ENCODE measurements at regions not wholly inside any gene's neighbourhood (a gene's known extent, or its start where the extent isn't known, plus 50 kb on each side); places are given as distances from the start of the nearest gene placed in this dataset.

DNA sequence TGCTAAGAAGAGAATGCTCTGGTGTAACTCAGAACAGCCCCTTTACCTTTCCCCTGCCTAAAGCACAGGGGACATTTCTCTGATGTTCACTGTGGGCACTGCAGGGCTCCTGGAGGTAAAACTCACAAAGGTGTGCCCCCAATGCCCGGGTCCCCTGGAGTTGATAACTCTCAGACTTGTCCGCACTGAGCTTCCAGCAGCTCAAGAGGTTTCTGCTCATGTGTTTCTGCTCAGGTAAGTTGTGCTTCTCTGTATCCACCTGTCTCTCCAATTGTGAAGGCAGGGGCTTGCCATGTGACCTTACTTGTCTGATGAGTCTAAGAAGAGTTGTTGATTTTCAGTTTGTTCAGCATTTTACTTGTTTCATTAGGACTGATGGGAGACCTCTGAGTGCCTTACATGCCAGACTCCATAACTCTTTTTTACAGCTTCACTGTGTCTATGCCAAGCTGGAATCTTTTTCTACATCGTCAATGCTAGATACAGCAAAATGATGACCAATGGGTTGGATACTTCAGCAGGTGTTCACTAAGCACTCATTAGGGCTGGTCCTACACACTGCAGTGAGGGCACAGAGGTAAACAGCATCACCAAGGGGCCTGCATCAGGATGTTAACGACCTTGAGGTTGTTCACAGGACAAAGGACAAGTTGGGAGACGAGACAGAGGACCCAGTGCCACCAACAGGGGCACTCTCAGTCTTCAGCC, 56.4 kb downstream of the MRPL36 start:
- intact Hi-C loops (cut with DNase I; ENCODE audit: low total_unique reads): no loop called here
- Histone ChIP-seq H3K27me3 (peaks cover 0 to 35% (median 0%) of the 10 kb centered on the region in 3 donors), H3K27ac (no peak overlapping the region), H3K9me3 (peaks cover 0 to 16% (median 3%) of the 10 kb centered on the region in 4 donors), H3K36me3 (no peaks in the 10 kb centered on the region), H3K4me3 (no peak overlapping the region), H3K4me1 (no peaks in the 10 kb centered on the region)
- no peak for TF ChIP-seq POLR2AphosphoS5 (IDR thresholded peaks at IDR 0.05)
- 60 to 78% (median 65%) methylated on average over 5 of the region's 5 CpGs for WGBS, 5 donors
- no peak for DNase-seq

DNA sequence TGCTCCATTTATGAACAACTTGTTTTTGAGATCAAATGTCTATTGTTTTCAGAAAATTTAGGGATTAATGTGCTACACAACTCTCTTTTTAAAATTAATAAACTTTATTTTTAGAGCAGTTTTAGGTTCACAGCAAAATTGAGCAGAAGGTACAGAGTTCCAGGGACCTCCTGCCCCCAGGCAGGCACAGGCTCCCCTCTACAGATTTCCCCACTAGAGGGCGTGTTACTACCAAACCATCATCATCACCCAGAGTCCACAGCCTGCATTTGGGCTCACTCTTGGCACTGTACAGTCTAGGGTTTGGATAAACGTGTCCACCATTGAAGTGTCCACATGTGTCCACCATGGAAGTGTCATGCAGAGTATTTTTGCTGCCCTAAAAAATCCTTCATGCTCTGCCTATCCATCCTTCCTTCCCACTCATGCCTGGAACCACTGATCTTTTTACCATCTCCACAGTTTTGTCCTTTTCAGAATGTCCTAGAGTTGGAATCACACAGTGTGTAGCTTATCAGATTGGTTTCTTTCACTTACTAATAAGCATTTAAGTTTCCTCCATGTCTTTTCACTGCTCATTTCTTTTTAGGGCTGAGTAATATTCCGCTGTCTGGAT, 61.7 kb downstream of the MRPL36 start:
- WGBS, 5 donors: 32 to 44% (median 36%) methylated on average over 3 of the region's 3 CpGs
- intact Hi-C loops (cut with DNase I; ENCODE audit: low total_unique reads): no loop called here
- Histone ChIP-seq H3K9me3 (peaks cover 0 to 16% (median 3%) of the 10 kb centered on the region in 4 donors), H3K27me3 (peaks cover 0 to 34% (median 3%) of the 10 kb centered on the region in 3 donors), H3K4me1 (no peaks in the 10 kb centered on the region), H3K27ac (no peak overlapping the region), H3K36me3 (no peaks in the 10 kb centered on the region), H3K4me3 (no peak overlapping the region)
- DNase-seq: peak; percentile 24 to 25
- no peak for TF ChIP-seq EP300 (IDR thresholded peaks at IDR 0.05)
- TF ChIP-seq POLR2AphosphoS5 (IDR thresholded peaks at IDR 0.05): no peak
- TF ChIP-seq, protein P1, sequence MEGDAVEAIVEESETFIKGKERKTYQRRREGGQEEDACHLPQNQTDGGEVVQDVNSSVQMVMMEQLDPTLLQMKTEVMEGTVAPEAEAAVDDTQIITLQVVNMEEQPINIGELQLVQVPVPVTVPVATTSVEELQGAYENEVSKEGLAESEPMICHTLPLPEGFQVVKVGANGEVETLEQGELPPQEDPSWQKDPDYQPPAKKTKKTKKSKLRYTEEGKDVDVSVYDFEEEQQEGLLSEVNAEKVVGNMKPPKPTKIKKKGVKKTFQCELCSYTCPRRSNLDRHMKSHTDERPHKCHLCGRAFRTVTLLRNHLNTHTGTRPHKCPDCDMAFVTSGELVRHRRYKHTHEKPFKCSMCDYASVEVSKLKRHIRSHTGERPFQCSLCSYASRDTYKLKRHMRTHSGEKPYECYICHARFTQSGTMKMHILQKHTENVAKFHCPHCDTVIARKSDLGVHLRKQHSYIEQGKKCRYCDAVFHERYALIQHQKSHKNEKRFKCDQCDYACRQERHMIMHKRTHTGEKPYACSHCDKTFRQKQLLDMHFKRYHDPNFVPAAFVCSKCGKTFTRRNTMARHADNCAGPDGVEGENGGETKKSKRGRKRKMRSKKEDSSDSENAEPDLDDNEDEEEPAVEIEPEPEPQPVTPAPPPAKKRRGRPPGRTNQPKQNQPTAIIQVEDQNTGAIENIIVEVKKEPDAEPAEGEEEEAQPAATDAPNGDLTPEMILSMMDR (IDR thresholded peaks at IDR 0.05): peak in 4 of 7 experiments; percentile 8 to 45 (median 16)
- TF ChIP-seq POLR2A (IDR thresholded peaks at IDR 0.05): no peak

DNA sequence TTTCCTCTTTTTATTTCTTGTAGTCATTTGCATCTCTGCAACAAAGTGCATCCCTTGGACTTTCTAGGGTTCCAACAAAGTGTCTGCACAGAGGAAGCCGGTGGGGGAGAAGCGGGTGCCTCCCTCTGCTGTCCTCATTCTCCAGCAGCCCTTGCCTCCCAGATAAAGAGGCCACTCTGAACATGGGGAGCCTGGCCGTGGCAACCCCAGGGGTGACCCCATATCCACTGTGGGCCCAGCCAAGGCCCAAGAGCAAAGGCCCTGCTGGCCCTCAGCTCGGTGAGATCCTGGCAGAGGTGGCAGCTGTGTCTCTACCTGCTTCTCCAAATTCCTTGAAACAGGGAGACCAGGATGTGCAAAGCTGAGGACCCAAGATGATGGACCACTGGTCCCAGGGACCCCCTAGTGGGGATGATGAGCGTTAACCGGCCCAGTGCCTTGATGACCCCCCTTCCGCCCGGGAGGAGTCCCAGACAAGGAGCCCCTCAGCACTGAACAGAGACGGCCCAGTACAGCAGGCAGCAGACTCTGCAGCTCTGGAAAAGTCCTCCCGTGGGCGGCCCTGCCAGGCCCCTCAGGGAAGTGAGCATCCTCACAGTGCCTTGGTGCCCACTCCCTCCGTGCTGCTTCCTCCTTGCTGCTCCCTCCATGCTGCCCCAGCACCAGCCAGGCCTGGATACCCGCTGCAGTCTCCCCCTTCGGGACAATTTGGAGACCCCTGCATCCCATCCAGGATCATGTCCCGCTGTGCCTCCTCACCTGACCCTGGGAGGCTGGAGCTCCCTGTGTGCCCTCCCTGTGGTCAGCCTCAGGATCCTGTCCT, 62.5 kb downstream of the MRPL36 start:
- Histone ChIP-seq H3K4me1 (no peaks in the 10 kb centered on the region), H3K27me3 (peaks cover 0 to 34% (median 3%) of the 10 kb centered on the region in 3 donors), H3K4me3 (no peak overlapping the region), H3K36me3 (no peaks in the 10 kb centered on the region), H3K9me3 (peaks cover 0 to 16% (median 3%) of the 10 kb centered on the region in 4 donors), H3K27ac (no peak overlapping the region)
- TF ChIP-seq EP300 (IDR thresholded peaks at IDR 0.05) (no peak), POLR2A (IDR thresholded peaks at IDR 0.05) (no peak), POLR2AphosphoS5 (IDR thresholded peaks at IDR 0.05) (no peak)
- TF ChIP-seq, protein P1 (IDR thresholded peaks at IDR 0.05): no peak
- DNase-seq: peak in 1 of 2 donors; percentile 20
- intact Hi-C loops (cut with DNase I; ENCODE audit: low total_unique reads): no loop called here
- WGBS, 5 donors: 64 to 75% (median 71%) methylated on average over 12 to 15 of the region's 15 CpGs

DNA sequence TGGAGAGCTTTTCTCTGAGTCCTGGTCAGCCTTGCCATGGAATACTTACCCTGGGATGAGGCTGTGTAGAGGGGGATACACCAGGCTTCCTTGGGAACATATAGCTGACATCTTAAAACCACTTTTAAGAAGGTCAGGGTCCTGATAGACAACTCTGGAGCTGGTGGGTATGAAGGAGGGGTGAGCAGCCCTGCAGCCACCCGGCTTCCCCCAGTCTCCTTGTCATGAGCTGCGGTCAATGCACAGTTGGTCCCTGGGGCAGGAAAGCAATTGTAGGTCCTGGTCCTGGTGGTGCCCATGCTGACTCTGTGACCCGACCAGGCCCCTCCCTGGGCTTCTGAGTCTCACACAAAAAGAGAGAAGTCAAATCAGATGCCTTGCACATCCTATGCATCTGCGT, 63.6 kb downstream of the MRPL36 start:
- no peaks in the 10 kb centered on the region for H3K36me3 ChIP-seq
- WGBS, 5 donors: 65 to 100% (median 77%) methylated on average over 2 to 4 of the region's 4 CpGs
- TF ChIP-seq, protein P1 (IDR thresholded peaks at IDR 0.05): no peak
- TF ChIP-seq EP300 (IDR thresholded peaks at IDR 0.05) (no peak), POLR2A (IDR thresholded peaks at IDR 0.05) (no peak), POLR2AphosphoS5 (IDR thresholded peaks at IDR 0.05) (no peak)
- H3K27ac ChIP-seq: no peak overlapping the region
- intact Hi-C loops (cut with DNase I; ENCODE audit: low total_unique reads): no loop called here
- no peak overlapping the region for H3K4me3 ChIP-seq
- peaks cover 0 to 38% (median 3%) of the 10 kb centered on the region in 3 donors for H3K27me3 ChIP-seq
- H3K9me3 ChIP-seq: peaks cover 0 to 16% (median 3%) of the 10 kb centered on the region in 4 donors
- no peaks in the 10 kb centered on the region for H3K4me1 ChIP-seq
- no peak for DNase-seq
